ENCODE measurements at regions not wholly inside any gene's neighbourhood (a gene's known extent, or its start where the extent isn't known, plus 50 kb on each side); places are given as distances from the start of the nearest gene placed in this dataset.

GRCh38 chr1:47501069-47501468 lies 63.2 kb downstream of the FOXD2 start:
- TF ChIP-seq POLR2AphosphoS5 (IDR thresholded peaks at IDR 0.05; ENCODE audit: low read depth, low read length) (no peak), POLR2A (IDR thresholded peaks at IDR 0.05; ENCODE audit: low read depth, low read length) (no peak), TAF1 (IDR thresholded peaks at IDR 0.05; ENCODE audit: borderline replicate concordance, low read depth, low read length) (no peak)
